ENCODE measurements at regions not wholly inside any gene's neighbourhood (a gene's known extent, or its start where the extent isn't known, plus 50 kb on each side); places are given as distances from the start of the nearest gene placed in this dataset.
"Not testable (repeated sequence)": the region's sequence is repeated elsewhere in the genome, so short reads cannot be mapped to it uniquely, and the experiment has no call there.

DNA sequence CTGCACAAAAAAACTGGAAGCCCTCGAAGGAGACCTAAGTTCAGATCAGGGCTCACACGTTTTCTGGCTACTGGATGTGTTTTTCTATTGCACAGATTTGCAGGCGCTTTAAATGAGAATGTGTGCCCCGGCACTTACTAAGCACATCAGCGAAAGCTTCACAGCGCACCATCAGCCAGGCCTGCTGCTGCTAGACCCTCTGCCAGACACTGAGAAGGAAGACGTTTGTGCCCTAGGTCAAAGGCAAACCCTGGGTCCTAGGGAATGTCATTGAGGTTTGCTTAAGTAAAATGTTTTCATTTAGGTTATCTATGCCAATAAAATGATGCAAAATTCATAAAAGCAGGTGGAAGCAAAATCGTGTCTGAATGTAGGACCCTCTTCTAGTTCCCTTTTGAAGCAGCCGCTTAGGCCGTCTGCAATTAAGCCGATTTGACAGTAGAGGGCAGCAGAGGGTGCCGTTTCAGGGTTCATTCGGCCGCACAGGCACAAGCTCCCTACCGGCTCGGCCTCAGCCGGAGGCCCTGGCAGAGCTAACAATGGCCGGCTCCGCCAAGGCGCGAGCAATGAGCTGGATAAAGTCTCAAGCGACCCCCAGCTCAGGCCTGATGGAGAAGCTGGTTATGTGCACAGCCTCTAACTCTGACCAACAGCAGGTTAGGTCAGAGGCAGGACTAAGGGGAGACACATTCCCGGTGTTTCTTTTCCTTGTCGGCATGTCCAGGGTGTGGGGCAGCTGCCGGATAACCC lies 107.2 kb upstream of the FOXA2 start:
- DNase-seq = peak; percentile 49

DNA sequence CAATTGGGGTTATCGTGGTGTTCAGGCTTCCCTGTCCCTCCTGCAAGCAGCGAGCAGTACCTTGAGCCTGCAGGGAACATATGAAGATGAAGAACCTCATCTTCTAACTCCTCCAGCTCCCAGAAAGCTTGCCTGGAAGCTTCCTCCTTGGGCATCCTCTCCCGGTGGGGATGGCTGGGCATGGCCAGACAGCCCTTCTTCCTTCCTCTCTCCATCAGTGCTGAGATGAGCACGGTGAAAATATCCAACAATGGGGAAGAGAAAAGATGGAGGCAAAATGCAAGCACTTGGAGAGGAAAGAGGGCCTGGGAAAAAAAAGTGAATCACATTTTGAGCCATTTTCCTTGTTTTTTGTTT lies 107.7 kb upstream of the FOXA2 start:
- no peak for DNase-seq

DNA sequence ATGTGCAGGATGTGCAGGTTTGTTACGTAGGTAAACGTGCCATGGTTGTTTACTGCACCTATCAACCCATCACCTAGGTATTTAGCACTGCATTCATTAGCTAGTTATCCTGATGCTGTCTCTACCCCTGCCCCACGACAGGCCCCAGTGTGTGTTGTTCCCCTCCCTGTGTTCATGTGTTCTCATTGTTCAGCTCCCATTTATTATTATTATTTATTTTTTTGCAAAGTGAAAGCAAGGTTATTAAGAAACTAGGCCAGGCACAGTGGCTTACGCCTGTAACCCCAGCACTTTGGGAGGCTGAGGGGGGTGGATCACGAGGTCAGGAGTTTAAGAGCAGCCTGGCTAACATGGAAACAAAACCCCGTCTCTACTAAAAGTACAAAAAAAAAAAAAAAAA lies 108.2 kb upstream of the FOXA2 start:
- not testable (repeated sequence) for DNase-seq

DNA sequence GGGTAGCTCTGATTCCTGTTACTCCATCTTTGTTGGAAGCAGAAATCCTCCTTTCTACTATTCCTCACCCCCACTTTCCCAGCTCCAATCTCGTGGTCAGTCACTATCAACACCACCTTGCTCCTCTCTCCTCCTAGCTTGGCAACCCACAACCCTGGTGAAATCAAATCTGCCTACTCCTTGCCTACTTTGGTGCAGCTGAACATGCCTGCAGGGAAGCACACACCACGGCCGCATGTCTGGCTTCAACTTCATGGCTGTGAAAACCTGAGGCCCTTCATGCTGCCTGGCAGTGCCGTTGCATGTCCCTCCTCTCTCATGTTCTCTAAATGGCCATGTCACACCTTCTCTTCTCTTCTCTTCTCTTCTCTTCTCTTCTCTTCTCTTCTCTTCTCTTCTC lies 112.4 kb upstream of the FOXA2 start:
- no peak for DNase-seq

DNA sequence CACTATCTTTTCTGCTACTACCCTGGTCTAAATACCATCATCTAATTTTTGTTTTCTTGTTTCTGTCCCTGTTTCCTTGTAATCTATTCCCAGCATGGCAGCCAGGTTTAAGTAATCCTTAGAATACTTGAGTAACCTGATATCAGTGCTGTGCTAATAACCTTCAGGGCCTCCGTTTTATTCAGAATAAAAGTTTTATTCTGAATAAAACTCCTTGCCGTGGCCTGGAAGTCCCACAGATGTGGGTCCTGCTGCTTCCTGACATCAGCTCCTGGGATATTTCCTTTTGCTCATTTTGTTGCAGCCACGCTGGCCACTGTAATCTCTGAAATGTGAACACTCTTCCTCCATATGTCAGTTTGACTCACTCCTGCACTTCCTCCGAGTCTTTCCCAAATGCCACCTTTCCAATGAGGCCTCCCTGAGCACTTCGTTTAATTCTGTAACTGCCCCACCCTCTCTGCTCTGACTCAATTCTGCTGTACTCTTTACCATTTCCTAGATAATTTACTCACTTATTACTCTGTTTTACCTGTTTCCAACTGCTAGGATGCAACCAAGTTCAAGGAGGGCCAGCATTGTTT lies 114.0 kb upstream of the FOXA2 start:
- DNase-seq = no peak

DNA sequence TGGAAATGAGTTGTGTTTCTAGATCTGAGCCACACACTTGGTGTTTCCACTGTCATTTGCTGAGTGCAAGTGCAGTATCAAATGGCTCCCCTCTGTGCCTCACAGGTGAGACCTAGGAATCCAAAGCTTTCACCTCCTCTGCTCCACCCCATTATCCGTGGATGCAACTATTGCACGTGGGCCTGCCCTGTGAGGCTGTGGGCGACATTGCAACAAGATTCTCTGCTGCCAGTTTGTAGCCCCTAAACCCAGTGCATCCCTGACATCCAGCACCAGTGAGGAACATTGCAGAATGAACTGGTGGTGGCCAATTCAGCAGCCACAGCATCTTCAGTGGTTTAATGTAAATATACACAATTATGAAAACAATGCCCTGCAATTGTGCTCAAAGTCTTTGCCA lies 115.0 kb upstream of the FOXA2 start:
- no peak for DNase-seq

DNA sequence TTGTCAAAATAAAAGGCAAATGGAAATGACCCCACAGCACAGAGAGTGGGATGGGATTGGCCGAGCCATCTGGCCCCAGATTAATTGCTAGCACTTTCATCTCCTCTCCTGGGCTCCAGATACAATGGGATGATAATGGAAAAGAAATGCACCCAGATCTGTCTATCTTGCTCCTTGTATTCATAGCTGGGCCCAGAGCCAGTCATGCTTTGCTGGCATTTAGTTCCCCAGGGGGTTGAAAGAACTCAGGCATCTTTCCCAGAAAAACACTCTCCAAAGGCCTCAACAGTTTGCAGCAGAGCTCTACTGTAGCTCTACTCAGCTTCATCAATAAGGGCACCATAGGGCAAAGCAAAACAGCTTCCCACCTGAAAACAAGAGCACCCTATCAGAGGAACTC lies 116.0 kb upstream of the FOXA2 start:
- no peak for DNase-seq

DNA sequence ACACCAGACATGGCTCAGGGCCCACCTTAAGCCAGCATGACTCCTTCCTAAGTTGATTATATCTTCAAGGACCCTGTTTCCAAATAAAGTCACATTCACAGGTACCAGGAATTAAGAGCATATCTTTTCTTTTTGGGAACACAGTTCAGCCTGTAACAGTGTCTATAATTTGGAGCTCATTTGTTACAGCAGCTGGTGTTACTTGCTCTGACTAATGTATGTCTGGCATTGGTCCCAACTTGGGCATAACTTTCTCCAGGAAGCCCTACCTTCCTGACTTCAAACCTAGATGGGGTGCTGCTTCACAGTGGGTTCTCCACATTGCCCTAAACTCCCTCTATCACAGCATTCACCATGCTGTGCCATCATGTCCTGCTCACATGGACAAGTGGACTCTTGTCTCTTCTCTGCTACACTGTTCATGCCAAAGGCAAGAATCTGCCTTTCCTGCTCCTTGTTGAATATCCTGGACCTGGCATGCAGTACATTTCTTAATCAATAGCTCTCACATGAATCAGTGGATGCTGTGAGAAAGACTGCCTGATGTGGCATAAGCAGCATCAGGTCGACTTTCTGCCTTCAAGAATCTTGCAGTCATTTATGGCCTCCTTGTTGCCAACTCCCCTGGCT lies 117.4 kb upstream of the FOXA2 start:
- no peak for DNase-seq

DNA sequence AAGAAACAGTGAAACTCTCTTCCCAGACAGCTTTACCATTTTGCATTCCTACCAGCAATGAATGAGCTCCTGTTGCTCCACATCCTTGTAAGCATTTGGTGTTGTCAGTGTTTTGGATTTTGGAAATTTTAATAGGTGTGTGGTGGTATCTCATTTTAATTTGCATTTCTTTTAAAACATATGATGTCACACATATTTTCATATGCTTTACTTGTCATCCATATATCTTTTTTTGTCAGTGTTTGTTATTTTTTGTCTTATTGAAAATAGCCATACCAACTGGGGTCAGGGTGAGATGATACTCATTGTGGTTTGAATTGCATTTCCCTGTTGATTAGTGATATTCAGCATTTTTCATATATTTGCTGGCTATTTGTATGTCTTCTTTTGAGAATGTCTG lies 119.5 kb upstream of the FOXA2 start:
- DNase-seq = no peak

DNA sequence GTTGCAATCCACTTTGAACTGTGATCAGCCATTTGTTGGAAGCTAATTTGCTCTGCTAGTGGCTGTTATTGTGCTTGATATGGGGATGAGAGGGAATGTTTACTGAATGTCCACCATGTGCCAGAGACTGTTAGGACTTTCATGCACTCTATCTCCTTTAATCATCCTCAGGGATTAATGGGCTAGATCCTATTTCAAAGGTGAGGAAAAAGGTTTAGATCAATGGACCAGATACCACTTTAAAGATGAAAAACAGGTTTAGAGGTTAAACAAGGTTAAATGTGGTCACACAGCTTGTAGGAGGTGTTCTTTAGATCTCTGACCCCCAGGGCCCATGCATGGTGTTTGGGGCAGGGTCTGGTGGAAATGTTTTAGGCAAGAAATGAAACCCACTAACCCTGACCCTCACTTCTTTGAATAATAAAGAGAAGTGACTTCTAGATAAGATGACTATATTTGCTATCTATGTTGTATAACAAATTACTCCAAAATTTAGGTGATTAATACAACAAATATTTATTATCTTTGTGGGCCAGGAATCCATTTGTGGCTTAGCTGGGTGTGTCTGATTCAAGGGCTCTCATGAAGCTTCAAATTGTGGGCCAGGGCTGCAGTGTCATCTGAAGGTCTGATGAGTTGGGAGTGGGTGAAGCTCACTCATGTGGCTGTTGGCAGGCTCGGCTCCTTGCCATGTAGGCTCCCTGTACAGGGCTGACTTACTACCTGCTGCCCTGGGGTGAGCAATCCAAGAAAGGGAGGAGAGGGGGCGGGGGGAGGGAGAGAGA lies 127.8 kb upstream of the FOXA2 start:
- DNase-seq = no peak

DNA sequence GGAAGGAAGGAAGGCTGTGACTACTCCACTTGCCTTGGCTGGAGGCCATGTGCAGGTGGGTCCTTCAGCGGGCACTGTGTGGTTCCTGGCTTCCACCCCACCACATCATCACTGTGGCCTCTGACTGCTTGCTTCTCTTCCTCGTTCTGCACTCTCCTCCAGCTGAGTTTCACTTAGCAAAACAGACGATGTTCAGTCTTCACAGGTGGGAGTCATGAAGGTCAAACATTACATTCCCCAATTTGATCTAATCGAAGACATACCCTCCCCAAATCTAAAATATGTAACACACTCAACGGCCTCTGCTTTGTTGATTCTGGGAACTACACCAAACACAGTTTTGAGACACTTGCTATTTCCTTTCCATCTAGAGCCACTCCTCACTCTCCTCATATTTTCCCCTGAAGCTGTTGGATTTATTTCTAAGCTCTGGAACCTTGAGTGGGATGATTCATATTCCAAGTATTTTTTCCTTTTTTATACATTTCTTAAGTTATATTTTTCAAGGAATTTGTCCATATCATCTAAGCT lies 132.5 kb upstream of the FOXA2 start:
- DNase-seq = no peak

DNA sequence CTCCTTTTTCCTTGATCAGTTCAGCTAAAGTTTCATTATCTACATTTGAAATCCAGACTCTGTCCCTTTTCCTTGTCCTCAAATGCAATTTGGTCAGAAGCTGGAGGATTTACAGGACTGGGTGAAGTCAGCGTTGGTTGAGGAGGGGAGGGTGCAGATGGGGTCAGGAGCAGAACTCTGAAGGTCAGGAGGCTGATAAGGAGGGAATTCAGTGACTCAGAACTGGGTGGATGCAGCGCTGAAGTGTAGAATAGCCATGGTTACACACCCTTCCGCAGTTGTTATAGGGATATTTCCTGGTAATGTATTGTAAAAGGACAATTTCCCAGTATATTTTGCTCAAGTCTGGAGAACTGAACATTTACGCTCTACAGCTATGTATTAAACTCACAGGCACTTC lies 133.1 kb upstream of the FOXA2 start:
- no peak for DNase-seq

DNA sequence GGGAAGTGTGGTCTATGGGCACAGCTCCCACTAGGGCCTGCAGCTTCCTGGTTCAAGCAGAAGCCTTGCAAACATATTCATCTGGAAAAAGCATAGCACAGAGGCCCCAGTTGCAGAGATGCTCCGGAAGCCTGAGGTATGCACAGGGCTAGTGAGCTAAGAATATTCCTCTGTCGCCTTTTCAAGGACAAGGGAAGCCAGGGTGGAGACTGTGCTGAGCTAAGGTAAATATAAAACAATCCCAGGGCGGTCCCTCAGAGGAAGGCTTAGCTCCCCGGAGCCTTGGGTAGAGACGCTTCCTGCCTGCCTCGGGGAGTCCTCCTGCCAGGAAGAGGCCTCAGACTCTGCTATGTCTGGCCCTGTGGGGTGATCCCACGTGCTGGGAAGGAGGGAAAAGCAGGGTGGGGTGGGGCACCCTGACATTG lies 134.8 kb upstream of the FOXA2 start:
- DNase-seq = no peak

DNA sequence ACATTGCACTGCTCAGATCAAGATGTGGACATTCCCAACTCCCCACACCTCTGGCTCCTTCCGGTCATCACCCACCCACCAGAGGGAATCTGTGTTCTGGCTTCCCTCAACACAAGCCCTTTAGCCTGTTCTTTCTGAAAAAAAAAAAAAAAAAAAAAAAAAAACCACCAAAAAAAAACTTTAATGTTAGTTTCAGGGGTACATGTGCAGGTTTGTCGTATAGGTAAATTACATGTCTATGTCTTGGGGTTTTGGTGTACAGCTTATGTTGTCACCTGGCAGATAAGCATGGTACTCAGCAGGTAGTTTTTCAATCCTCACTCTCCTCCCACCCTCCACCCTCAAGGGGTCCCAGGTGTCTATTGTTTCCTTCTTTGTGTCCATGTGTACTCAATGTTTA lies 135.8 kb upstream of the FOXA2 start:
- DNase-seq = no peak

DNA sequence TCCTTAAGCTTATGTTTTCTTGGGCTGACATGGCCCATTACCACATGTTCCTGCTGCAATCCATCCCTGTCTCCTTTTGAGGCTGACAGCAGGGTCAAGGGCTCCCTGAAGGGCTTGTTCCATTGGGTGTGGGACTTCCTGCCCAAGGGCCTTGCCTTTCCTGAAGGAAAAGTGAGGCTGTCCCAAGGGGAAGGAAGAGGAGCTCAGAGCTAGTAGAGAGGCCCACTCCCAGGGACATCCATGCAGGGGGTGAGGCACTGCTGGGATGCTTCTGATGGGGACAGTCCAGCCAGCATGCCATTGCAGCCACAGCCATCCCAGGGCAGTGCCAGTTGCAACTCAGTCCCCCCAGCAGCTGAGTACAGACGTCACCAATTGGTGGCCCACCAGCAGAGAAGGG lies 138.4 kb upstream of the FOXA2 start:
- DNase-seq = no peak

DNA sequence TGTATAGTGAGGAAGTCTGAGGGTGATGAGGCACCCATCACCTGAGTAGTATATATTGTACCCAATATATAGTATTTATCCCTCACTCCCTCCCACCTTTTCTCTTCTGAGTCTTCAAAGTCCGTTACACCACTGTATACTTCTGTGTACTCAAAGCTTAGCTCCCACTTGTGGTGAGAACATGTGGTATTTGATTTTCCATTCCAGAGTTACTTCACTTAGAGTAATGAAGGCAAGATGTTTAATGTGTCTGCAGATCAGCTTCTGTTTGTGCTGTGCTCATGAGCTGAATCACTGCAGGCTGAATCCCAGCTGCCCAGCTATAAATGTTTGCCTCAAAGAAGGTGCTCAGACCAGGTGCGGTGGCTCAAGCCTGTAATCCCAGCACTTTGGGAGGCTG lies 139.3 kb upstream of the FOXA2 start:
- no peak for DNase-seq

DNA sequence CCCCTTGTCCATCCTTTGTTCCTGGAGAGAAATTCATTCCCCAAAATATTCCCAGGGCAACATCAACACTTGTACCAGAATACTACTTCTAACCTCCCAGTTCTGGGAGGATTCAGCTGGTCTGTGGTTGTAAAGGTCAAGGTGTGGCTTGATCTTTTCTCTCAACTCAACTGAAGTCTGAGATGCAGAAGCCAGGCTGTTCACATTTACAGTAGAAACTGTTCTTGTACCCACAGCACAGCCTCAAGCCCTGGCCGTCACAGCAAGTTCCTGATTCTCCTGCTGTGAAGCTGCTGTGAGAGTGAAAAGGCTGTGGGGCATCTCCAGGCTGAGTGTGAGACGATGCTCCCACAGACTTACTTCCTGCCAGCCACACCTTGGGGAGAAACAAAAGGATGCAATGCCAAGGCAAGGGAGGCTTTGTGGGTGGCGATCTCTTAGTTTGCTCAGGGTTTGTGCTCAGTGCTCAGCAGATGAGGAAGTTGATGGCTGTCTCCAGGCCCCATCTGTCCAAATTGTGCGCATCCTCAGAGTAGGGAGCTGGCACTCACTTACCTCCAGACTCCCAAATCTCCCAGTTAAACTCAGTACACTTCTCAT lies 143.9 kb upstream of the FOXA2 start:
- DNase-seq = no peak

DNA sequence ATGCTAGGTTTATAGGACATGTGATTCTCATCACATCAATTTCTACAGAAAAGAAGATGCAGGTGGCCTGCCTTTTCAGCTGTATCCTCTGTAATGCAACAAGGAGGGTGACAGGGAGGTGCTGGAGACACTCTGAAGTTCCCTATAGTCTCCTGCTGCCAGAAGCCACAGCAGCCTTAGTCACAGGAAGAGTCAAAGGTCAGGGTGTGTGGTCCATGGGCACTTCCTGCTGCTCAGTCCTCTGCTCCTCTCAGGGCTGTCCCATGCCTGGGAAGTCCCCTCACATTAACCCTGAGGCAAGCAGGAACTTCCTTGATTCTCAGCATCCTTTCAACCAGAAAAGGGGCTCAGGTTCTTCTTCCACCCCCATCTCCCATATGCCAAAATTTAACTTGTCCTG lies 144.8 kb upstream of the FOXA2 start:
- DNase-seq = no peak

DNA sequence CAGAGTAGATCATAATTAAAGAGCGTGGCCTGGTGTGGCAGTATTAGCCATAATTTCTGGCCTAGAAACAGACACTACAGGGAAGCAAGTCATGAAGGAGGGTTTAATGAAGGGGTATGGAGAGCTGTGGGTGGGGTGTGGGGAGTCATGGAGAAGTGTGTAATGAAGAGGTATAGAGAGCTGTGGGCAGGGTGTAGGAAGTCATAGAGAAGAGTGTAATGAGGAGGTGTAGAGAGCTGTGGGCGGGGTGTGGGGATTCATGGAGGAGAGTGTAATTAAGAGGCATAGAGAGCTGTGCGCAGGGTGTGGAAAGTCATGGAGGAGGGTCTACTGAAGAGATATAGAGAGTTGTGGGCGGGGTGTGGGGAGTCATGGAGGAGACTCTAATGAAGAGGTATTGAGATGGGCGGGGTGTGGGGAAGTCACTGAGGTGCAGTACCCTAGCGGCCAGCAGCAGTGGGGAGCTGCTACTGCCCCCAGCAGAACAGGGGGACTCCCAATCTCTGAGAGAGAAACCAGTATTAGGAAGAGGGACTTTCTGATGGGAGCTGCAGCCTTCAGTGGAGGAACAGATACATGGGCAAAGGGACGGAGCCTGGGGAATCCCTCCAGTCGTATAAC lies 145.4 kb upstream of the FOXA2 start:
- DNase-seq = no peak

DNA sequence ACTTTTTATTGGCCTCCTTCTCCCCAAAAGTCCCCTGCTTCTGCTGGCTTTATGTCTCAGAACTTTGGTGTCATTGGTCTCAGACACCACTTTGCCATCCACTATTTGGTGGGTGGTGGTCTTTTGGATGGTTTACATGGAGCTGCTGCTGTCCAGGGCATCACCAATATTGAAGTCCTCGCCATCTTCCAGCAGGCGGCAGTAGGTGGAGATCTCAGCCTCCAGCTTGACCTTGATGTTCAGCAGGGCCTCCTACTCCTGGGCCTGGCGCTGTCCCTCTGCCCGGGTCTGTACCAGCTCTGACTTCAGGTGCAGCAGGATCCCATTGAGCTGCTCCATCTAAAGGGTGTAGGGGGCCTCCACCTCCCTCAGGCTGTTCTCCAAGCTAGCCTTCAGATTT lies 148.4 kb upstream of the FOXA2 start:
- DNase-seq = no peak

DNA sequence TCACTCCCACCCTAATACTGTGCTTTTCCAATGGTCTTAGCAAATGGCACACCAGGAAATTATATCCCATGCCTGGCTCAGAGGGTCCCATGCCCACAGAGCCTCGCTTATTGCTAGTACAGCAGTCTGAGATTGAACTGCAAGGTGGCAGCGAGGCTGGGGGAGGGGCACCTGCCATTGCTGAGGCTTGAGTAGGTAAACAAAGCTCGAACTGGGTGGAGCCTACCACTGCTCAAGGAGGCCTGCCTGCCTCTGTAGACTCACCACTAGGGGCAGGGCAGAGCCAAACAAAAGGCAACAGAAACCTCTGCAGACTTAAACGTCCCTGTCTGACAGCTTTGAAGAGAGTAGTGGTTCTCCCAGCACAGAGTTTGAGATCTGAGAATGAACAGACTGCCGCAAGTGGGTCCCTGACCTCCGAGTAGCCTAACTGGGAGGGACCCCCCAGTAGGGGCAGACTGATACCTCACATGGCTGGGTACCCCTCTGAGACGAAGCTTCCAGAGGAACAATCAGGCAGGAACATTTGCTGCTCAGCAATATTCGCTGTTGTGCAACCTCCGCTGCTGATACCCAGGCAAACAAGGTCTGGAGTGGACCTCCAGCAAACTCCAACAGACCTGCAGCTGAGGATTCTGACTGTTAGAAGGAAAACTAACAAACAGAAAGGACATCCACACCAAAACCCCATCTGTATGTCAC lies 150.7 kb upstream of the FOXA2 start:
- DNase-seq = not testable (repeated sequence)

DNA sequence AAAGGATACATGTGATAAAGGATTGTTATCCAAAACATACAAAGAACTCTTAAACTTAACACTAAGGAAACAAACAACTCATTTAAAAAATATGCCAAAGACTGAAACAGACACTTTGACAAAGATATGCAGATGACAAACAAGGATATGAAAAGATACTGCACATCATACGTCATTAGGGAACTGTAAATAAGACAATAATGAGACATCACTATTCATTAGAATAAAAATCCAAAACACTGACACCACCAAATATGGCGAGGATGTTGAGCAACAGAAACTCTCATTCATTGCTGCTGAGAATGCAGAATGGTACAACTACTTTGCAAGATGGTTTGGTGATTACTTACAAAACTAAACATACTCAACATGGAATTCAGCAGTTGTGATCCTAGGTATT lies 156.5 kb upstream of the FOXA2 start:
- no peak for DNase-seq
